ENCODE measurements at regions not wholly inside any gene's neighbourhood (a gene's known extent, or its start where the extent isn't known, plus 50 kb on each side); places are given as distances from the start of the nearest gene placed in this dataset.

- ChIA-PET POLR2A (no interaction called here), CTCF (no interaction called here)
- H3K27ac ChIP-seq (ENCODE audit: extremely low read depth, low read depth, low read length): no peak overlapping the region
- H3K36me3 ChIP-seq (ENCODE audit: control insufficient read depth in 2 of 2, insufficient read depth in 1 of 2, low read length in 2 of 2): no peaks in the 10 kb centered on the region
- TF ChIP-seq ZEB2 (tag by site-specific recombination; IDR thresholded peaks at IDR 0.05): no peak
- no peak for TF ChIP-seq ZNF37A (tag by site-specific recombination; IDR thresholded peaks at IDR 0.05)
- TF ChIP-seq ZNF623 (tag by site-specific recombination; IDR thresholded peaks at IDR 0.05): no peak
- TF ChIP-seq ZNF214 (tag by site-specific recombination; IDR thresholded peaks at IDR 0.05; ENCODE audit: borderline replicate concordance): no peak
- TF ChIP-seq BCL6B (tag by site-specific recombination; IDR thresholded peaks at IDR 0.05): no peak
- no peak for TF ChIP-seq ZNF514 (tag by site-specific recombination; IDR thresholded peaks at IDR 0.05)
- TF ChIP-seq ZNF433 (tag by site-specific recombination; IDR thresholded peaks at IDR 0.05; ENCODE audit: low read depth): no peak
- TF ChIP-seq ZNF664 (tag by site-specific recombination; IDR thresholded peaks at IDR 0.05): no peak
- no peak for TF ChIP-seq ZNF704 (tag by site-specific recombination; IDR thresholded peaks at IDR 0.05)
- TF ChIP-seq GLIS1 (tag by site-specific recombination; IDR thresholded peaks at IDR 0.05): no peak
- TF ChIP-seq PRDM6 (tag by site-specific recombination; IDR thresholded peaks at IDR 0.05): no peak
- no peak for TF ChIP-seq ZNF426 (tag by site-specific recombination; IDR thresholded peaks at IDR 0.05)
- no peak for TF ChIP-seq ZNF239 (tag by site-specific recombination; IDR thresholded peaks at IDR 0.05)
- no peak for TF ChIP-seq ZNF548 (tag by site-specific recombination; IDR thresholded peaks at IDR 0.05)
- TF ChIP-seq ZNF280D (tag by site-specific recombination; IDR thresholded peaks at IDR 0.05): no peak
- TF ChIP-seq ZNF660 (tag by site-specific recombination; IDR thresholded peaks at IDR 0.05): no peak
- TF ChIP-seq ZNF670 (tag by site-specific recombination; IDR thresholded peaks at IDR 0.05; ENCODE audit: low read depth): no peak
- no peak for TF ChIP-seq GLI4 (tag by site-specific recombination; IDR thresholded peaks at IDR 0.05)
- H3K9me3 ChIP-seq (ENCODE audit: control insufficient read depth, insufficient read depth, low read depth, low read length): no peaks in the 10 kb centered on the region
- H3K4me3 ChIP-seq (ENCODE audit: low read depth, low read length): no peak overlapping the region
- no peaks in the 10 kb centered on the region for H3K4me1 ChIP-seq (ENCODE audit: control insufficient read depth, insufficient read depth, low read length)
Observed at GRCh38 chr13:39822437-39822836, 167.0 kb downstream of the COG6 start.

GRCh38 chr13:39823063-39823713, 167.7 kb downstream of the COG6 start:
- no peaks in the 10 kb centered on the region for H3K4me1 ChIP-seq (ENCODE audit: control insufficient read depth, insufficient read depth, low read length)
- H3K36me3 ChIP-seq (ENCODE audit: control insufficient read depth in 2 of 2, insufficient read depth in 1 of 2, low read length in 2 of 2): no peaks in the 10 kb centered on the region
- no peak overlapping the region for H3K4me3 ChIP-seq (ENCODE audit: low read depth, low read length)
- CTCF ChIA-PET: no interaction called here
- TF ChIP-seq ZNF112 (tag by site-specific recombination; IDR thresholded peaks at IDR 0.05) (no peak), KLF10 (tag by site-specific recombination; IDR thresholded peaks at IDR 0.05) (no peak), SCRT1 (tag by site-specific recombination; IDR thresholded peaks at IDR 0.05; ENCODE audit: borderline replicate concordance) (no peak), ZNF16 (tag by site-specific recombination; IDR thresholded peaks at IDR 0.05; ENCODE audit: low read depth) (no peak)
- no peak overlapping the region for H3K27ac ChIP-seq (ENCODE audit: extremely low read depth, low read depth, low read length)
- no peaks in the 10 kb centered on the region for H3K9me3 ChIP-seq (ENCODE audit: control insufficient read depth, insufficient read depth, low read depth, low read length)
- POLR2A ChIA-PET: no interaction called here
